H9 (cell line): ENCODE measurements at regions not wholly inside any gene's neighbourhood (a gene's known extent, or its start where the extent isn't known, plus 50 kb on each side); places are given as distances from the start of the nearest gene placed in this dataset.

Source experiments
- DNase-seq: peaks from one replicate; pipeline ENCODE4 v3.0.0-alpha.2; 2017
- H2AFZ ChIP-seq: one replicate; pipeline ENCODE4 v1.6.1; 2013; ENCODE audit warnings: mild to moderate bottlenecking, low read length, control low read depth, moderate library complexity
- H2AK5ac ChIP-seq: 2 replicates; pipeline ENCODE4 v1.6.1; 2013; ENCODE audit warnings: low read length, control low read depth, mixed read lengths; ENCODE audit not compliant: insufficient read length
- H2BK120ac ChIP-seq: one replicate; pipeline ENCODE4 v1.6.1; 2013; ENCODE audit warnings: low read depth, mild to moderate bottlenecking, low read length, control low read depth, inconsistent platforms; ENCODE audit not compliant: poor library complexity, severe bottlenecking
- H2BK12ac ChIP-seq: 2 replicates; pipeline ENCODE4 v1.6.1; 2013; ENCODE audit warnings: low read length, control low read depth, mixed read lengths, low read depth; ENCODE audit not compliant: insufficient read length
- H2BK15ac ChIP-seq: 2 replicates; pipeline ENCODE4 v1.6.1; 2013; ENCODE audit warnings: low read depth, low read length, control low read depth
- H2BK20ac ChIP-seq: one replicate; pipeline ENCODE4 v1.6.1; 2013; ENCODE audit warnings: low read depth, mild to moderate bottlenecking, low read length, control low read depth, inconsistent platforms; ENCODE audit not compliant: poor library complexity, severe bottlenecking
- H2BK5ac ChIP-seq: 2 replicates; pipeline ENCODE4 v1.6.1; 2013; ENCODE audit warnings: low read length, control low read depth, mixed read lengths; ENCODE audit not compliant: insufficient read length
- H3K14ac ChIP-seq: 2 replicates; pipeline ENCODE4 v1.6.1; 2013; ENCODE audit warnings: low read length, control low read depth; ENCODE audit not compliant: insufficient read depth
- H3K18ac ChIP-seq: 2 replicates; pipeline ENCODE4 v1.6.1; 2013; ENCODE audit warnings: low read depth, mild to moderate bottlenecking, mixed read lengths, low read length, control low read depth; ENCODE audit not compliant: insufficient read length
- H3K23ac ChIP-seq: 2 replicates; pipeline ENCODE4 v1.6.1; 2013; ENCODE audit warnings: low read length, control low read depth, mixed read lengths, low read depth; ENCODE audit not compliant: insufficient read length
- H3K23me2 ChIP-seq: 2 replicates; pipeline ENCODE4 v1.6.1; 2013; ENCODE audit warnings: low read depth, mild to moderate bottlenecking, mixed read lengths, low read length, control low read depth; ENCODE audit not compliant: insufficient read length, poor library complexity, severe bottlenecking
- H3K27ac ChIP-seq: 2 replicates; pipeline ENCODE4 v1.5.1; 2013; ENCODE audit warnings: low read length, control low read depth, mixed read lengths, low read depth; ENCODE audit not compliant: insufficient read length
- H3K27me3 ChIP-seq: 2 replicates; pipeline ENCODE4 v1.6.1; 2013; ENCODE audit warnings: low read length, control low read depth, inconsistent platforms; ENCODE audit not compliant: insufficient read depth
- H3K4ac ChIP-seq: 2 replicates; pipeline ENCODE4 v1.6.1; 2013; ENCODE audit warnings: low read depth, mild to moderate bottlenecking, control low read depth, inconsistent platforms, low read length, moderate library complexity
- H3K4me1 ChIP-seq: 2 replicates; pipeline ENCODE4 v1.6.1; 2013; ENCODE audit warnings: low read length, control low read depth, inconsistent platforms; ENCODE audit not compliant: insufficient read depth
- H3K4me2 ChIP-seq: 2 replicates; pipeline ENCODE4 v1.6.1; 2013; ENCODE audit warnings: low read length, control low read depth, mixed read lengths; ENCODE audit not compliant: insufficient read length, insufficient read depth
- H3K56ac ChIP-seq: 2 replicates; pipeline ENCODE4 v1.6.1; 2013; ENCODE audit warnings: low read depth, mild to moderate bottlenecking, mixed read lengths, low read length, control low read depth; ENCODE audit not compliant: insufficient read length
- H3K79me1 ChIP-seq: 2 replicates; pipeline ENCODE4 v1.6.1; 2013; ENCODE audit warnings: low read depth, mild to moderate bottlenecking, moderate library complexity, low read length, control low read depth, inconsistent platforms; ENCODE audit not compliant: insufficient read depth, poor library complexity, severe bottlenecking
- H3K79me2 ChIP-seq: 2 replicates; pipeline ENCODE4 v1.6.1; 2013; ENCODE audit warnings: low read length, control low read depth, inconsistent platforms; ENCODE audit not compliant: insufficient read depth
- H3K9ac ChIP-seq: 2 replicates; pipeline ENCODE4 v1.6.1; 2013; ENCODE audit warnings: low read length, control low read depth, mixed read lengths; ENCODE audit not compliant: insufficient read length; ENCODE audit errors: extremely low read depth
- H3K9me3 ChIP-seq: one replicate; pipeline ENCODE4 v1.6.1; 2013; ENCODE audit warnings: low read depth, low read length, inconsistent platforms; ENCODE audit not compliant: control insufficient read depth
- H3T11ph ChIP-seq: one replicate; pipeline ENCODE4 v1.6.1; 2013; ENCODE audit warnings: mild to moderate bottlenecking, low read length, control low read depth, inconsistent platforms
- H4K20me1 ChIP-seq: one replicate; pipeline ENCODE4 v1.6.1; 2013; ENCODE audit not compliant: control insufficient read depth, insufficient read length, insufficient read depth
- H4K5ac ChIP-seq: 2 replicates; pipeline ENCODE4 v1.6.1; 2013; ENCODE audit warnings: low read depth, mild to moderate bottlenecking, mixed read lengths, low read length, control low read depth; ENCODE audit not compliant: insufficient read length
- H4K8ac ChIP-seq: replicated peaks from 2 replicates; pipeline ENCODE4 v1.6.1; 2013; ENCODE audit warnings: low read length, control low read depth, mixed read lengths, low read depth; ENCODE audit not compliant: insufficient read length
- H4K91ac ChIP-seq: 2 replicates; pipeline ENCODE4 v1.6.1; 2013; ENCODE audit warnings: low read depth, mild to moderate bottlenecking, moderate library complexity, mixed read lengths, low read length, control low read depth; ENCODE audit not compliant: insufficient read length
- H3K27ac Mint-ChIP-seq, 3 experiments: 2 replicates in 2 of 3; 3 replicates in 1 of 3; pipeline ENCODE4 v1.8.0; 2020 to 2021; ENCODE audit warnings: mixed read lengths in 3 of 3, mild to moderate bottlenecking in 1 of 3, moderate library complexity in 1 of 3
- H3K27me3 Mint-ChIP-seq: 2 replicates; pipeline ENCODE4 v1.8.0; 2021; ENCODE audit warnings: low read depth, mild to moderate bottlenecking, moderate library complexity, mixed read lengths
- H3K36me3 Mint-ChIP-seq, 3 experiments: 2 replicates in 2 of 3; 3 replicates in 1 of 3; pipeline ENCODE4 v1.8.0; 2020 to 2021; ENCODE audit warnings: low read depth in 3 of 3, mixed read lengths in 3 of 3; ENCODE audit not compliant: insufficient read depth in 1 of 3
- H3K4me1 Mint-ChIP-seq, 2 experiments: 2 replicates each; pipeline ENCODE4 v1.8.0; 2020; ENCODE audit warnings: mixed read lengths in 2 of 2
- H3K4me3 Mint-ChIP-seq, 2 experiments: 2 replicates in 1 of 2; 3 replicates in 1 of 2; pipeline ENCODE4 v1.8.0; 2020 to 2021; ENCODE audit warnings: mild to moderate bottlenecking in 2 of 2, mixed read lengths in 2 of 2, moderate library complexity in 1 of 2
- H3K9me3 Mint-ChIP-seq, 2 experiments: 2 replicates in 1 of 2; 3 replicates in 1 of 2; pipeline ENCODE4 v1.8.0; 2020; ENCODE audit warnings: mild to moderate bottlenecking in 2 of 2, mixed read lengths in 2 of 2, moderate library complexity in 1 of 2
- CTCF ChIP-seq: fragments of 200-600 bp; sonication (generic); conservative IDR thresholded peaks from 3 replicates; pipeline ENCODE4 v1.8.0; 2021; ENCODE audit warnings: antibody characterized with exemption, mild to moderate bottlenecking
- WGBS: extraction: QIAGEN DNeasy Blood & Tissue Kit; methylation state at CpG from one replicate; pipeline ENCODE4 v1.1.7; 2013; ENCODE audit warnings: missing lambda C conversion rate, low lambda C conversion rate, mixed read lengths; ENCODE audit not compliant: insufficient read length; ENCODE audit errors: extremely low coverage; 5-methylcytosine and 5-hydroxymethylcytosine counted together

DNA sequence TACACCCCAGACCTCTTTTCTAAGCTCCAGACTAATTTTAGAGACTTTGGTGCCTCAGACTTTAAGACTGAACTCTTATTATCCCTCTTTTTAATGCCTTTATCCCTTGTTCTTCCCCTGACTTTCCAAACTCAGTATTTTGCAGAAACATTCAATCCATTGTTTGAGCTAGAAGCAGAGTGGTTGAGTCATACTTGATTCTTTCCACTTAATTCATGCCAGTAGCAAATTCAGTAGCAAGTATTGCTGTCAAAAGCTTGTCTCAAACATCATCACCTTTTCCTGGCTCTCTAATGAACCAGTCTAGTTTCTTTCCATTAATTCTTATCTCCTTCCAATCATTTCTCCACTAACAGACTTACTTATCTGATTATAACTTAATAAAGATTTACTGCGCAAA lies 699.7 kb upstream of the ZNF804A start:
- Histone ChIP-seq H3K4me2 (no peak overlapping the region), H3K9ac (no peak overlapping the region), H3K79me2 (no peaks in the 10 kb centered on the region), H3K23ac (no peak overlapping the region), H2BK5ac (no peak overlapping the region), H3K4me1 (no peaks in the 10 kb centered on the region), H3K18ac (no peak overlapping the region), H2AK5ac (no peak overlapping the region), H2BK120ac (no peak overlapping the region), H3K9me3 (no peaks in the 10 kb centered on the region), H3K14ac (no peak overlapping the region), H4K20me1 (no peaks in the 10 kb centered on the region), H3K23me2 (no peaks in the 10 kb centered on the region), H3T11ph (no peak overlapping the region), H4K91ac (no peak overlapping the region), H4K8ac (no peak overlapping the region), H2BK15ac (no peak overlapping the region), H3K27me3 (no peaks in the 10 kb centered on the region), H2BK12ac (no peak overlapping the region), H2AFZ (no peak overlapping the region), H3K4ac (no peak overlapping the region), H2BK20ac (no peak overlapping the region), H4K5ac (no peak overlapping the region), H3K56ac (no peak overlapping the region), H3K79me1 (no peaks in the 10 kb centered on the region), H3K27ac (no peak overlapping the region)
- H3K4me3 Mint-ChIP-seq, result no peak overlapping the region
- peaks cover 3 to 4% of the 10 kb centered on the region in 2 experiments for H3K9me3 Mint-ChIP-seq
- no peak overlapping the region for H3K27ac Mint-ChIP-seq
- no peak for DNase-seq
- no peak for TF ChIP-seq CTCF
- H3K36me3 Mint-ChIP-seq, result peaks cover 3 to 4% (median 3%) of the 10 kb centered on the region in 3 experiments
- no peaks in the 10 kb centered on the region for H3K27me3 Mint-ChIP-seq
- H3K4me1 Mint-ChIP-seq, result peaks cover 4 to 6% of the 10 kb centered on the region in 2 experiments
- WGBS, result 100% methylated on average over 1 of the region's 1 CpG
